ENCODE measurements at regions not wholly inside any gene's neighbourhood (a gene's known extent, or its start where the extent isn't known, plus 50 kb on each side); places are given as distances from the start of the nearest gene placed in this dataset.

DNA sequence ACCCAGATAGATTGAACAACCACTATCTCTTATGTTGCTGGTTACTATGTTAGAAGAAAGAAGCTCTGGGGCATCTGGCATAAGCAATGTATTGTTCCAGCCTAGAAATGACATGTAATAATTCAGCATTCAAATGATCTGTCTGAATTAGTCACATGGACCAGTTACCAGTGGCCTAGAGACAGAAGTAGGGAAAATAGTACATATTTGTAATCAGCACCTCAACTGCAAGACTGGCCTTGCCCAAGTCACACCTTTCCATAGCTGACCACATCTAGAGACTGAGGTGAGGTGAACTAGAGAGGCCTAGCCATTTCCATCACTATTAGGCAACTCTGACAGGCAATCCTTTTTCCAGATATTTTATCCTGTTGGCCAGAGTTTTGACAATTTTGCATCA, 315.6 kb upstream of the KCND2 start:
- H3K79me2 ChIP-seq (ENCODE audit: control insufficient read depth, insufficient read depth, low read length), result no peaks in the 10 kb centered on the region
- no peak overlapping the region for H3K4me2 ChIP-seq (ENCODE audit: control insufficient read depth, extremely low read depth, insufficient read depth, low read depth, low read length)
- no peaks in the 10 kb centered on the region for H3K27me3 ChIP-seq (ENCODE audit: control insufficient read depth, extremely low read depth, insufficient read depth, low read length)
- FAIRE-seq, result peak; percentile 68
- H2AFZ ChIP-seq (ENCODE audit: control insufficient read depth, low read length), result no peak overlapping the region
- no peak overlapping the region for H3K27ac ChIP-seq (ENCODE audit: control insufficient read depth, insufficient read depth, low read length)
- no peak overlapping the region for H3K9ac ChIP-seq (ENCODE audit: control insufficient read depth, extremely low read depth, insufficient read depth, low read length)
- TF ChIP-seq CTCF (optimal IDR thresholded peaks at IDR 0.05 in 1 of 3, IDR thresholded peaks at IDR 0.05 in 1 of 3, conservative IDR thresholded peaks at IDR 0.05 in 1 of 3; ENCODE audit: extremely low read depth in 1 of 3, insufficient read depth in 2 of 3, low read length in 3 of 3), result no peak
- TF ChIP-seq EZH2 (IDR thresholded peaks at IDR 0.05; ENCODE audit: low read length), result no peak
- H3K4me1 ChIP-seq (ENCODE audit: control insufficient read depth, extremely low read depth, insufficient read depth, low read length), result no peaks in the 10 kb centered on the region
- H3K36me3 ChIP-seq (ENCODE audit: control insufficient read depth in 2 of 2, extremely low read depth in 1 of 2, insufficient read depth in 2 of 2, low read length in 2 of 2), result no peaks in the 10 kb centered on the region
- H3K9me1 ChIP-seq (ENCODE audit: control insufficient read depth, extremely low read depth, insufficient read depth, low read length), result no peaks in the 10 kb centered on the region
- dilution Hi-C loops (cut with MboI; ENCODE audit: extremely low pct_ligation_motif_present, low sequenced_read_pairs), result no loop called here
- no peak overlapping the region for H3K4me3 ChIP-seq (ENCODE audit: control insufficient read depth in 2 of 3, extremely low read depth in 1 of 3, insufficient read depth in 2 of 3, low read depth in 1 of 3, low read length in 3 of 3)
- H3K9me3 ChIP-seq (ENCODE audit: control insufficient read depth, low read depth, low read length), result no peaks in the 10 kb centered on the region
- DNase-seq (ENCODE audit: low read depth, low spot score), result no peak
- H4K20me1 ChIP-seq (ENCODE audit: control insufficient read depth, extremely low read depth, insufficient read depth, low read length), result no peaks in the 10 kb centered on the region

DNA sequence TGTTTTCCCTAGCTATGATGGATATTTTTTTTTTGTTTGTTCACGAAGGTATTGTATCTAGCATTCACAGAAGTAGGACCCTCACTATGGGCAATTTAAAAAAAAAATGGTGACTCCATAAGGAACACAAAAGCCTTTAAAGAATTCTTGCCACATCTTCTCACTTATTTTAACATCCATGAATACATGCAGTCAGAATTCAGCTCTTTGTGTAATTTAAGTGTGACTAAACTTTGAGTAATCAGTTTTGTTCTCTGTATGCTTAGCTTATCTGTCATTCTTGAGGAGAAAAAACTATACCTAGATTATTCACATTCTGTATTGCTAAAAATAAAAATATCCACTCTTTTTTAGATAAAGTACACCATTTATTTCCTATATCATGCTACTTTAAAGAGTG, 313.2 kb upstream of the KCND2 start:
- Histone ChIP-seq H3K79me2 (ENCODE audit: control insufficient read depth, insufficient read depth, low read length) (no peaks in the 10 kb centered on the region), H3K4me2 (ENCODE audit: control insufficient read depth, extremely low read depth, insufficient read depth, low read depth, low read length) (no peak overlapping the region), H3K27me3 (ENCODE audit: control insufficient read depth, extremely low read depth, insufficient read depth, low read length) (no peaks in the 10 kb centered on the region), H3K4me1 (ENCODE audit: control insufficient read depth, extremely low read depth, insufficient read depth, low read length) (no peaks in the 10 kb centered on the region), H4K20me1 (ENCODE audit: control insufficient read depth, extremely low read depth, insufficient read depth, low read length) (no peaks in the 10 kb centered on the region), H2AFZ (ENCODE audit: control insufficient read depth, low read length) (no peak overlapping the region), H3K9me1 (ENCODE audit: control insufficient read depth, extremely low read depth, insufficient read depth, low read length) (no peaks in the 10 kb centered on the region), H3K27ac (ENCODE audit: control insufficient read depth, insufficient read depth, low read length) (no peak overlapping the region), H3K4me3 (ENCODE audit: control insufficient read depth in 2 of 3, extremely low read depth in 1 of 3, insufficient read depth in 2 of 3, low read depth in 1 of 3, low read length in 3 of 3) (no peak overlapping the region), H3K9me3 (ENCODE audit: control insufficient read depth, low read depth, low read length) (no peaks in the 10 kb centered on the region), H3K36me3 (ENCODE audit: control insufficient read depth in 2 of 2, extremely low read depth in 1 of 2, insufficient read depth in 2 of 2, low read length in 2 of 2) (no peaks in the 10 kb centered on the region), H3K9ac (ENCODE audit: control insufficient read depth, extremely low read depth, insufficient read depth, low read length) (no peak overlapping the region)
- FAIRE-seq, result no peak
- dilution Hi-C loops (cut with MboI; ENCODE audit: extremely low pct_ligation_motif_present, low sequenced_read_pairs), result no loop called here
- no peak for DNase-seq (ENCODE audit: low read depth, low spot score)
- no peak for TF ChIP-seq EZH2 (IDR thresholded peaks at IDR 0.05; ENCODE audit: low read length)
- no peak for TF ChIP-seq CTCF (optimal IDR thresholded peaks at IDR 0.05 in 1 of 3, IDR thresholded peaks at IDR 0.05 in 1 of 3, conservative IDR thresholded peaks at IDR 0.05 in 1 of 3; ENCODE audit: extremely low read depth in 1 of 3, insufficient read depth in 2 of 3, low read length in 3 of 3)

Measured in keratinocyte (primary cell).